HUES64 (cell line): ENCODE measurements at regions not wholly inside any gene's neighbourhood (a gene's known extent, or its start where the extent isn't known, plus 50 kb on each side); places are given as distances from the start of the nearest gene placed in this dataset.
"Not testable (repeated sequence)": the region's sequence is repeated elsewhere in the genome, so short reads cannot be mapped to it uniquely, and the experiment has no call there.

Source experiments
- H3K27ac ChIP-seq: 2 replicates; pipeline ENCODE4 v1.7.0; 2013; ENCODE audit warnings: low read depth, low read length, inconsistent platforms
- H3K27me3 ChIP-seq: 2 replicates; pipeline ENCODE4 v1.6.1; 2013; ENCODE audit warnings: mild to moderate bottlenecking, low read length; ENCODE audit not compliant: insufficient read depth
- H3K36me3 ChIP-seq: 2 replicates; pipeline ENCODE4 v1.6.1; 2013; ENCODE audit warnings: mild to moderate bottlenecking, low read length; ENCODE audit not compliant: insufficient read depth
- H3K4me1 ChIP-seq: 2 replicates; pipeline ENCODE4 v1.6.1; 2013; ENCODE audit warnings: mild to moderate bottlenecking, low read length, moderate library complexity; ENCODE audit not compliant: insufficient read depth
- H3K4me3 ChIP-seq: 2 replicates; pipeline ENCODE4 v1.5.1; 2013; ENCODE audit warnings: mild to moderate bottlenecking, low read length, moderate library complexity
- H3K9ac ChIP-seq: 2 replicates; pipeline ENCODE4 v1.6.1; 2013; ENCODE audit warnings: mild to moderate bottlenecking, low read depth, low read length
- H3K9me3 ChIP-seq: 2 replicates; pipeline ENCODE4 v1.6.1; 2013; ENCODE audit warnings: low read depth, low read length; ENCODE audit not compliant: insufficient read depth
- WGBS: fragments of 150-250, 120-280 bp; methylation state at CpG from one replicate; pipeline ENCODE4 v1.1.7; 2013; ENCODE audit warnings: missing lambda C conversion rate; 5-methylcytosine and 5-hydroxymethylcytosine counted together

DNA sequence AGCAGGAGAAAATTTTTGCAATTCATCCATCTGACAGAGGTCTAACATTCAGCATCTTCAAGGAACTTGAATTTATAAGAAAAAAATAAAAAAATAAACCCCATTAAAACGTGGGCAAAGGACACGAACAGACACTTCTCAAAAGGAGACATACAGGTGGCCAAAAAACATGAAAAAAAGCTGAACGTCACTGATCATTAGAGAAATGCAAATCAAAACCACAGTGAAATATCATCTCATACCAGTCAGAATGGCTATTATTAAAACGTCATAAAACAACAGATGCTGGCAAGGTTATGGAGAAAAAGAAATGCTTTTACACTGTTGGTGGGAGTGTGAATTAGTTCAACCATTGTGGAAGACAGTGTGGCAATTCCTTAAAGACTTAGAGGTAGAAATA, 209.2 kb downstream of the SPRY1 start:
- not testable (repeated sequence) for H3K4me1 ChIP-seq, H3K36me3 ChIP-seq, H3K4me3 ChIP-seq, H3K9me3 ChIP-seq, H3K27me3 ChIP-seq, H3K27ac ChIP-seq, H3K9ac ChIP-seq
- 94% methylated on average over 4 of the region's 4 CpGs for WGBS

DNA sequence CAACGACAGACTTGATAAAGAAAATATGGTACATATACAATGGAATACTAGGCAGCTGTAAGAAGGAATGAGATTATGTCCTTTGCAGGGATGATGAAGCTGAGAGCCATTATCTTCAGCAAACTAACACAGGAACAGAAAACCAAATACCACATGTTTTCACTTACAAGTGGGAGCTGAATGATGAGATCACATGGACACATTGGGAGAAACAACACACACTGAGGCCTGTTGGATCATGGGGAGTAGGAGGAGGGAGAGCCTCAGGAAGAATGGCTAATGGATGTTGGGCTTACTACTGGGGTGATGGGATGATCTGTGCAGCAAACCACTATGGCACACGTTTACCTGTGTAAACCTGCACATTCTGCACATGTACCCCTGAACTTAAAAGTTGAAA, 209.7 kb downstream of the SPRY1 start:
- H3K4me3 ChIP-seq = no peak overlapping the region

DNA sequence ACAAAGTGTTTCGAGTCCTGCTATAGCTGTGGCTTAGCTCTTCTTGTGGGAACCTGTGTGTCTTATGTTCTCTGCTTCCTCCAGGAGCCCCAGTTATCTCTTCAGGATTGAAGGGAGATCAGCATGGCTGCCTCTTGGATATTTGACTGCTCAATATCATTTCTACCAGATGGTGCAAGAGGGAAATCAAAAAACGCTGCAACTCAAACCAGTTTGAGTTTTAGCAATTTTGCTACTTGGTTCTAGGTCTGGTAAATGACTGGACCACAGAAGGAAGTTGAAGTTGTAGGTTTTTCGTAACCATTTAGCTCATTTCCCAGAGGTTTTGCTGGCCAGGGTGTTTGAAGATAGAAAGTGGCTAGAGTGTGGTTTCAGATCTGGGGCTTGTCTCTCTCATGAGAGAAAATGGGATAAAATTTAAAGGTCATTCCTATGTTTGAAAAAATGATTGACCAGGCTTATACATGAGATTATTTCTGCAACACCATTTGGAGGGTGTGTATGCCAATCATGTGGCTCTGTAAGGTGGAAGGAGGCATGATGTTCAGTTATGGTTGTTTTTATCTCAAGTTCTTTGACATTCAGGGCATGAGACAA, 210.4 kb downstream of the SPRY1 start:
- H3K9ac ChIP-seq = no peak overlapping the region
- no peaks in the 10 kb centered on the region for H3K36me3 ChIP-seq
- 95% methylated on average over 3 of the region's 3 CpGs for WGBS
- no peak overlapping the region for H3K4me3 ChIP-seq
- no peaks in the 10 kb centered on the region for H3K27me3 ChIP-seq
- H3K4me1 ChIP-seq = no peaks in the 10 kb centered on the region
- no peak overlapping the region for H3K27ac ChIP-seq
- H3K9me3 ChIP-seq = no peaks in the 10 kb centered on the region

More for the DNA sequence above, 209.7 kb downstream of the SPRY1 start:
- Histone ChIP-seq H3K9me3 (no peaks in the 10 kb centered on the region), H3K27me3 (no peaks in the 10 kb centered on the region), H3K4me1 (peaks cover 3% of the 10 kb centered on the region), H3K27ac (no peak overlapping the region), H3K9ac (no peak overlapping the region), H3K36me3 (no peaks in the 10 kb centered on the region)
- 100% methylated on average over 1 of the region's 2 CpGs for WGBS

DNA sequence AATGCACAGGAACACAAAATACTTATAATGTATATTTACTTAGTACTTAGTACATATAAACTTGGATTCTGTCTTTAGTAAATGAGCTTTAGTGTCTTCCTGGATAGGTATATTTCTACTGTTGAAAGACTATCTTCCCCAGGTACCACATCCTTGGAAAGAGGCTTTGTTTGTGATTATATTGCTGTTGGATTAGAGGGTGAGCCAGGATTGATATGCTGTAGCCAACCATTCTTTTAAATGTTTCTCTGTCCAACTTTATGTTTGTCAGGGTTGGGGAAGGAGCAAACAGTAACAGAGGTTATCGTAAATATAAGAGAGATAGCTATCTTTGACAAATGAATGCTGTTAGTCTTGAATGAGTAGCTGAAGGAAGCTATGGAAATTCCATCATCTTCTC, 213.2 kb downstream of the SPRY1 start:
- H3K9me3 ChIP-seq = no peaks in the 10 kb centered on the region
- no peak overlapping the region for H3K9ac ChIP-seq
- H3K4me3 ChIP-seq = no peak overlapping the region
- 93% methylated on average over 1 of the region's 1 CpG for WGBS
- no peaks in the 10 kb centered on the region for H3K36me3 ChIP-seq
- no peak overlapping the region for H3K27ac ChIP-seq
- no peaks in the 10 kb centered on the region for H3K27me3 ChIP-seq
- peaks cover 4% of the 10 kb centered on the region; the same call in 1 of the 2 replicates for H3K4me1 ChIP-seq

DNA sequence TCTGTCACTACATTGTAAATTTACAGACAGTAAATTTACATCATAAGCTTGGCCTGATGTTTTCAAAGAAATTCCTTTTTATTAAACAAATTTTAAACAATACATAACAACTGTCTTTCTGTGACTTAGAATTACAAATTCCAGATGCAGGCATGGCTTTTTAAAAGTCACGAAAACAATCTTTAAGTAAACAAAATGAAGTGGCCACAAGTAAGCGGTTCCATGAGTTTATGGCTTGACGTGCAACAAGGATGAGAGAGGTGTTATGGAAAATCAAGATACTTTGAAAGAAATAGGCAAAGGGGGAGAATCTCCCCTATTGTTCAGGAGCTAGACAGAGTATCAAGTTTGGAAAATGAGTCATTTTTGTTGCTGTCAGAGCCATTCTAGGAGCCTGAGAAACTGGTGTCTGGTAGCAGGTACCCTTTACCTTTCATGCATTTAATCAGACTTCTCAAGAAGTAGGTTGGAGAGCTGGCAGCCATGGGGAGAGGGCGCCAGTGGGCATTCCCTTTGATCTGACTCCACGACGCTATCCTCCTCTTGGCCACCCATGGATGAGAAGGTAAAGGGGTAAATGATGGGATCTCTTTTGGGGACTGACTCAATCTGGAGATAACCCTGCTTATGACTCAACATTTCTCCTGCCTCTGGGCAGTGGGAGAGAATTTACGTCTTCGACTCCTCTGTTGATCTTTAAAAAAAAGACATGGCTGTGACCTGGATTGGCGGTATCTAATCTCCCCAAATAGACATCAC, 217.2 kb downstream of the SPRY1 start:
- H3K36me3 ChIP-seq = no peaks in the 10 kb centered on the region
- H3K4me3 ChIP-seq = no peak overlapping the region
- H3K27ac ChIP-seq = no peak overlapping the region
- no peaks in the 10 kb centered on the region for H3K27me3 ChIP-seq
- no peak overlapping the region for H3K9ac ChIP-seq
- no peaks in the 10 kb centered on the region for H3K9me3 ChIP-seq
- 91% methylated on average over 8 of the region's 9 CpGs for WGBS
- H3K4me1 ChIP-seq = peaks cover 12% of the 10 kb centered on the region

DNA sequence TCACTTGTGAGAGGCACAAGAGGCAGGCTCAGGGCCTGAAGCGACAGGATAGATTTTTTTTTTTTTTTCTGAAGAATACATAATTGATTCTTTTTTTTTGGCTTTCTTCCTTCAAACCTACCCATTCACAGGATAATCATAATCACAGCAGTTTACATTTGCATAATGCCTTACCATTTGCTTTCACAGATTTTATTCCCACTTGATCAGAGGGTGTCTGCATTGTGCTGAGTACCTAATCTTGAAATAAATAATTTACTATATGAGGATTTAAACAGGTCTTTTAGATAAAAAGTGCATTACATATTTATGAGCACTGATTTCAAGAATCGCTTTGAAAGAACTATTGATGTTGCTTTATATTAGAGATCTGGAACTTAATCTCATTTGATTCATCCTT, 219.3 kb downstream of the SPRY1 start:
- 80% methylated on average over 1 of the region's 2 CpGs for WGBS
- H3K36me3 ChIP-seq = no peaks in the 10 kb centered on the region
- no peak overlapping the region for H3K9ac ChIP-seq
- H3K4me3 ChIP-seq = no peak overlapping the region
- peaks cover 12% of the 10 kb centered on the region for H3K4me1 ChIP-seq
- no peaks in the 10 kb centered on the region for H3K9me3 ChIP-seq
- H3K27me3 ChIP-seq = no peaks in the 10 kb centered on the region
- no peak overlapping the region for H3K27ac ChIP-seq

DNA sequence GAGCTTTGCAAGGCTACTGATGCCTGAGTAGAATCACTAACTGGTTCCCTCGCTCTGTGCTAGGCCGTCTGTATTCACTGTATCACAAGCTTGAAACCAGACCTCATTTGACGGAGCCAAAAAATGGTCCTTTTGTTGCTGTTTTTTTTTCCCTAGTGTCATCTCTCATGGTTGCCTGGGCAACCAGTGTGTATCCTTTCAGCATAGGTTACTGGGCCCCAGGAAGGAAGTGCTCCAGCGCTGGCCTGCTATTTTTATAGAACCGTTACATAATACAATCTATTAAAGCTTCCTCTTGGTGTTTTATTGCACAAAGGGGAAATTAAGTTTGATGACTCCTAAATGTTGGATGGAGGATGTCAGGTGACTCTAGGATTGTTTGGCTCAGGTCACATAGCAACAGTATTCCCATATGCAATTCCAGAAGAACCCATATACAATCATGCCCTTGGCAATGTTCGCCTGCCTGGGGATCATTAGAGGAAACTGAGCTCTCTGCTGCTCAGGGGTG, 220.4 kb downstream of the SPRY1 start:
- H3K27me3 ChIP-seq = no peaks in the 10 kb centered on the region
- peaks cover 12% of the 10 kb centered on the region for H3K4me1 ChIP-seq
- 85% methylated on average over 5 of the region's 6 CpGs for WGBS
- no peaks in the 10 kb centered on the region for H3K9me3 ChIP-seq
- no peak overlapping the region for H3K27ac ChIP-seq
- no peak overlapping the region for H3K4me3 ChIP-seq
- H3K9ac ChIP-seq = no peak overlapping the region
- H3K36me3 ChIP-seq = no peaks in the 10 kb centered on the region

DNA sequence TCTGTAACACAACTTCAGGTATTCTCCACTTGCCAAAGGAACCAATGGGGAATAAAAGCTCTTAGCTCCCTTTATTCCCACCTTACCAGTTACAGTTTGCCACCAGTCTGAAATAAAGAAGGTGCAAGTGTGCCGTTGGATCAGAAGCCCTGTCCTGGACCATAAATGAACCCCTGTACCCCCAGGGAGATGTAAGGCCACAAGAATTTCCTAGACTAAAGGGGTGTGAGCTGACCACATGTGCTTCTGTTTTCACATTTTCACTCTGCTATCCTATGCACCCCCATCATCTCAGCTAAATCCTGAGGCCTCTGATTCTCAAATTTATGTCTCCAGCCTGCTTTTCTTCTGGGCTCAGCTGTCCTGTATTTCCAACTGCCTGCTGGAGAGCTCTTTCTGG, 221.2 kb downstream of the SPRY1 start:
- H3K27me3 ChIP-seq = no peaks in the 10 kb centered on the region
- no peaks in the 10 kb centered on the region for H3K9me3 ChIP-seq
- 96% methylated on average over 1 of the region's 1 CpG for WGBS
- no peaks in the 10 kb centered on the region for H3K36me3 ChIP-seq
- H3K4me3 ChIP-seq = no peak overlapping the region
- no peak overlapping the region for H3K27ac ChIP-seq
- H3K9ac ChIP-seq = no peak overlapping the region
- H3K4me1 ChIP-seq = peaks cover 12% of the 10 kb centered on the region

DNA sequence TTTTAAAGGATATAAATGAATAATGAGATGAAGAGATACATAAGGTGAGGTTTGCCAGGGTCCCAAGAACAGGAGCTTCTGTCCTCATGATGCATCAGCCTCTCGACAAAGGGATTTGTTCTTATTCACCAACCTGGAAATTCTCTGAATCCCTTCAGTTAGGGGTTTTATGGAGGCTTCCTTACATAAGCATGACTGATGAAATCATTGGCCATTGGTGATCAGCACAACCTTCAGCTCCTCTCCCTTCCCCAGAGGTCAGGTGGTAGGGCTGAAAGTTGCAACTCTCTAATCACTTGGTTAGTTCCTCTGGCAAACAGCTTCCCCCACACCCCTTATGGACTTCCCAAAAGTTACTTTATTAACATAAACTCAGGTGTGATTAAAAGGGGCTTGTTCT, 222.0 kb downstream of the SPRY1 start:
- Histone ChIP-seq H3K9ac (no peak overlapping the region), H3K27ac (no peak overlapping the region), H3K9me3 (no peaks in the 10 kb centered on the region), H3K27me3 (no peaks in the 10 kb centered on the region), H3K4me3 (no peak overlapping the region), H3K36me3 (no peaks in the 10 kb centered on the region), H3K4me1 (peaks cover 11% of the 10 kb centered on the region)
- 100% methylated on average over 1 of the region's 1 CpG for WGBS

DNA sequence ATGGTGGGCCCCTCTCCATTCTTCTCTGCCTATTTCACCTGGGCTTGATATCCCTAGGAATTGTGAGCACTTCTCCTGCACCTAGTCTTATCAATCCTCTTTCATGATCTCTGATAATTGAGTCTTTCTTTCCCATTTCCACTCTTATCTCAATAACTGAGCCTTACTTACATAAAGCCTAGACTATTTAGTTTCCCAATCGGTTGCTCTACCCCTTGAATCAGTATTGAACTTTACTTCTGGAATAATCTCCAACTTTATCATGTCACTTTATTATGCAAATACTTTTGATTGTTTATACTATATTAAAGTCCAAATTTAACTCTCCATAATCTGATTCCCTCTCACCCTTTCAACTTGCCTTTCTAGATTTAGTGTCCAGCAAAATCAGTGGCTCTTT, 222.7 kb downstream of the SPRY1 start:
- H3K9ac ChIP-seq = no peak overlapping the region
- no peak overlapping the region for H3K27ac ChIP-seq
- WGBS = 87% methylated on average over 1 of the region's 1 CpG
- no peaks in the 10 kb centered on the region for H3K36me3 ChIP-seq
- peaks cover 8% of the 10 kb centered on the region for H3K4me1 ChIP-seq
- no peaks in the 10 kb centered on the region for H3K9me3 ChIP-seq
- H3K4me3 ChIP-seq = no peak overlapping the region
- H3K27me3 ChIP-seq = no peaks in the 10 kb centered on the region

DNA sequence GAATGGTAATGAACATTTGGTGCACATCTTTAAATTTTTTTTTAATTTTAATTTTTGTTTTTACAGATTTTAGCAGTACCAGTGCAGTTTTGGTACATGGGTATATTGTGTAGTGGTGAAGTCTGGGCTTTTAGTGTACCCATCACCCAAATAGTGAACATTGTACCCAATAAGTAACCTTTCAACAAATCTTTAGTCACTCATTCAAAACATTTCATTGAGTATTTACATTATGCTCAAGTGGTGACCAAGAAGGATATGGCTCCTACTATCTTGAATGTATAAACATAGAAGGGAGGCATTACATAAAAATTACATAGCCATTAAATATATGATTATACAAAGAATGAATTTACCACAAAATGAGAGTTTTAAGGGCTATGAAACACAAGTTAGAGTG, 223.3 kb downstream of the SPRY1 start:
- Histone ChIP-seq H3K4me3 (no peak overlapping the region), H3K4me1 (peaks cover 8% of the 10 kb centered on the region), H3K36me3 (no peaks in the 10 kb centered on the region), H3K9me3 (no peaks in the 10 kb centered on the region), H3K9ac (no peak overlapping the region), H3K27ac (no peak overlapping the region), H3K27me3 (no peaks in the 10 kb centered on the region)
